Prostate gland (tissue), 2 donors: ENCODE measurements at regions not wholly inside any gene's neighbourhood (a gene's known extent, or its start where the extent isn't known, plus 50 kb on each side); places are given as distances from the start of the nearest gene placed in this dataset.

Experiments used
- DNase-seq: peaks from one replicate; pipeline ENCODE4 v3.0.0-alpha.2; 2019; ENCODE audit warnings: low spot score
- H3K27ac ChIP-seq, 2 donors: fragments of 200-600 bp; sonication (generic); 2 replicates each; pipeline ENCODE4 v1.5.1; 2017 to 2019
- H3K27me3 ChIP-seq: fragments of 200-600 bp; sonication (generic); replicated peaks from 2 replicates; pipeline ENCODE4 v1.5.1; 2019; ENCODE audit not compliant: insufficient read depth
- H3K36me3 ChIP-seq, 2 donors: fragments of 200-600 bp; sonication (generic); 1 replicate in 1 of 2; 2 replicates in 1 of 2; pipeline versions ENCODE4 v1.5.1 to v1.8.1; 2017 to 2019
- H3K4me1 ChIP-seq: fragments of 200-600 bp; sonication (generic); replicated peaks from 2 replicates; pipeline ENCODE4 v1.5.1; 2019
- H3K4me3 ChIP-seq, 2 donors: fragments of 200-600 bp; sonication (generic); 2 replicates each; pipeline ENCODE4 v1.5.1; 2017 to 2019
- H3K9me3 ChIP-seq: fragments of 200-600 bp; sonication (generic); 2 replicates; pipeline ENCODE4 v1.5.1; 2017
- POLR2A ChIP-seq: fragments of 450-650 bp; IDR thresholded peaks from one replicate; pipeline ENCODE4 v1.6.1; 2016; ENCODE audit warnings: antibody characterized with exemption, mild to moderate bottlenecking
- POLR2AphosphoS5 ChIP-seq: sonication (generic); formaldehyde crosslinking; IDR thresholded peaks from one replicate; pipeline ENCODE4 v1.6.1; 2017; ENCODE audit warnings: antibody characterized with exemption
- WGBS: methylation state at CpG from one replicate; pipeline ENCODE4 v1.1.5; 2018; 5-methylcytosine and 5-hydroxymethylcytosine counted together
- intact Hi-C: fragments of 100-400 bp; cut with DNase I; formaldehyde crosslinking; loops from one replicate; pipeline ENCODE4 v1.14.2; 2022
- TF ChIP-seq, protein P1 (sequence below), 4 experiments: fragments of 200-600 bp in 2 of 4; fragments of 450-650 bp in 2 of 4; sonication (generic) in 2 of 4; IDR thresholded peaks; 1 replicate in 3 of 4; 2 replicates in 1 of 4; pipeline ENCODE4 v1.5.1; 2016 to 2019; ENCODE audit warnings: antibody characterized with exemption in 4 of 4, mild to moderate bottlenecking in 2 of 4, moderate library complexity in 2 of 4

DNA sequence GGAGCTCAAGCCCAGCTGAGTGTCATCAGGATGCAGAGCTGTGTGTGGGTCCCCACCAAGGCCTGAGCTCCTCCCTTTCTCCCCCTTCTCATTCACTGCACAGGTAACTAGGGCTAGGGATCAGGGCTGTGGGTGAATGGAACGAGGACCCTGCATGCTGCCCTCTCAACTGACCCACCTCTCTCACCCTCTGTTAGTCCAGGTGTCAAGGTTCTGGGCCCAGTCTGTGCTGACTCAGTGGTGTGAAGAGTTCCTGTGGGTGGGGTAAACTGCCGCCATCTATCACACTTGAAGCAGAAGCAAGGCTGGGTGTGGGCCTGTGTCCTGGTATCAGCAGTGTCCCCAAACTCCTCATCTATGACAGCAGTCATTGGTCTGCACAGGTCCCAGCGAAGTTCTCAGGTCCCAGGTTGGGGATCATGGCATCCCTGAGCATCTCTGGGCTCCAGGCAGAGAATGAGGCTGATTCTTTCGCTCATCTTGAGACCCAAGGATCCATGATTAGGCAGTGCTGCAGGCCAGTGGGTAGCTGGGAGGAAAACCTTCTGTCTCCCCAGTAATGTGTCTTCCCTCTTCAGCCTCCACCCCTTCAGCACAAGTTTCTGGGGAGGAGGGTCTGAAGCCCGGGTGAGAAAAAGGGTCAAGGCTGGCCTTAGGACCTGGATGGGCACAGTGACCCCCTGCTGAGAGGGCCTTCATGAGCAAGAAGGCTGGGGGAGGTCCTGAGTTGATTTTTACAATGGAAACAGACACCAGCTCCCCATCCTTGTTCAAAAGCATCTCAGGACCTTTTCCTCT is 109.8 kb downstream of the ZNF280B start:
- H3K36me3 ChIP-seq, result no peaks in the 10 kb centered on the region
- H3K27ac ChIP-seq, result no peak overlapping the region
- WGBS, result 90% methylated on average over 5 of the region's 5 CpGs
- no peak for DNase-seq
- H3K27me3 ChIP-seq, result no peaks in the 10 kb centered on the region
- TF ChIP-seq POLR2A (no peak), POLR2AphosphoS5 (no peak)
- TF ChIP-seq, protein P1, sequence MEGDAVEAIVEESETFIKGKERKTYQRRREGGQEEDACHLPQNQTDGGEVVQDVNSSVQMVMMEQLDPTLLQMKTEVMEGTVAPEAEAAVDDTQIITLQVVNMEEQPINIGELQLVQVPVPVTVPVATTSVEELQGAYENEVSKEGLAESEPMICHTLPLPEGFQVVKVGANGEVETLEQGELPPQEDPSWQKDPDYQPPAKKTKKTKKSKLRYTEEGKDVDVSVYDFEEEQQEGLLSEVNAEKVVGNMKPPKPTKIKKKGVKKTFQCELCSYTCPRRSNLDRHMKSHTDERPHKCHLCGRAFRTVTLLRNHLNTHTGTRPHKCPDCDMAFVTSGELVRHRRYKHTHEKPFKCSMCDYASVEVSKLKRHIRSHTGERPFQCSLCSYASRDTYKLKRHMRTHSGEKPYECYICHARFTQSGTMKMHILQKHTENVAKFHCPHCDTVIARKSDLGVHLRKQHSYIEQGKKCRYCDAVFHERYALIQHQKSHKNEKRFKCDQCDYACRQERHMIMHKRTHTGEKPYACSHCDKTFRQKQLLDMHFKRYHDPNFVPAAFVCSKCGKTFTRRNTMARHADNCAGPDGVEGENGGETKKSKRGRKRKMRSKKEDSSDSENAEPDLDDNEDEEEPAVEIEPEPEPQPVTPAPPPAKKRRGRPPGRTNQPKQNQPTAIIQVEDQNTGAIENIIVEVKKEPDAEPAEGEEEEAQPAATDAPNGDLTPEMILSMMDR (IDR thresholded peaks at IDR 0.05), result no peak
- H3K4me1 ChIP-seq, result no peaks in the 10 kb centered on the region
- H3K4me3 ChIP-seq, result no peak overlapping the region
- intact Hi-C loops, result no loop called here
- no peaks in the 10 kb centered on the region for H3K9me3 ChIP-seq

DNA sequence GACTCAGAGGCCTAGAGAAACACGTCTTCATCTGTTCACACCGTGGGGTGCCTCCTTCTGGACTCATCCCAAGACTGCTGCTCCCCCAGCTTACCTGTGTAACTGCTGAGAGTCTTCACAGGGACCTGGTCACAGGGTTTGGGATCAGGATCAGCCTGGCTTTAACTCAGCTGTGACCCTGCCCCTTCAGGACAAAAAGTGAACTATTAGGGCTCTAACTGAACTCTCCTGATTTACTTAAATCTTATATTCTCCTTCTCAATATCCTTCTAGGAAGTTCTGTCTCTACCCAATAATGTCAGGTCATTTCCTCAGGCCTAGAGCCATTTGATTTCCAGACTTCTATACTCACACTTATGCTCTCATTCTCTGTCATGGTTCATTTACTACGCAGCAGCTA is 108.4 kb downstream of the ZNF280B start:
- DNase-seq, result no peak
- Histone ChIP-seq H3K4me1 (no peaks in the 10 kb centered on the region), H3K36me3 (no peaks in the 10 kb centered on the region), H3K27ac (no peak overlapping the region), H3K9me3 (no peaks in the 10 kb centered on the region), H3K27me3 (no peaks in the 10 kb centered on the region), H3K4me3 (no peak overlapping the region)
- intact Hi-C loops, result no loop called here
- 70% methylated on average over 3 of the region's 3 CpGs for WGBS
- TF ChIP-seq POLR2A (no peak), POLR2AphosphoS5 (no peak)
- TF ChIP-seq, protein P1 (IDR thresholded peaks at IDR 0.05), result no peak

DNA sequence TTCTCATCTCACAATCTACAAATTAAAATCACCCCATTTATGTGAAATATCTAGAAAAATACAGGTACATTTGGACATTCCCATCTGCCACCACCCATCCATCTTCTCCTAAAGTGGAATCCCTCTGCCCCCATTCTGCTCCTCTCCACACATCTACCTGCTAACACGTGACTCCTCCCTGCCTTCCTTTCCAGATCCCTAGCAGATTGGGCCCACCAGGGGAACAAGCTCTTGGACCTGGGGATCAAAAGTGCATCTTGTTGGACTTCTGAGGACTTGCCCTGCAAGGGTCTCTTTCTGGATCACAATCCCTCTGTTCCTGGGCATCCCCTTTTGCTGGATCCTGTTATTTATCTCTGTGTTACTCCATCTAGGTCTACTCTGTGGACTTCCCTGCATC is 107.6 kb downstream of the ZNF280B start:
- Histone ChIP-seq H3K9me3 (no peaks in the 10 kb centered on the region), H3K27ac (no peak overlapping the region), H3K36me3 (no peaks in the 10 kb centered on the region), H3K4me3 (no peak overlapping the region), H3K4me1 (no peaks in the 10 kb centered on the region), H3K27me3 (no peaks in the 10 kb centered on the region)
- DNase-seq, result no peak
- WGBS, result 79% methylated on average over 1 of the region's 1 CpG
- TF ChIP-seq, protein P1 (IDR thresholded peaks at IDR 0.05), result no peak
- TF ChIP-seq POLR2A (no peak), POLR2AphosphoS5 (no peak)
- intact Hi-C loops, result no loop called here

DNA sequence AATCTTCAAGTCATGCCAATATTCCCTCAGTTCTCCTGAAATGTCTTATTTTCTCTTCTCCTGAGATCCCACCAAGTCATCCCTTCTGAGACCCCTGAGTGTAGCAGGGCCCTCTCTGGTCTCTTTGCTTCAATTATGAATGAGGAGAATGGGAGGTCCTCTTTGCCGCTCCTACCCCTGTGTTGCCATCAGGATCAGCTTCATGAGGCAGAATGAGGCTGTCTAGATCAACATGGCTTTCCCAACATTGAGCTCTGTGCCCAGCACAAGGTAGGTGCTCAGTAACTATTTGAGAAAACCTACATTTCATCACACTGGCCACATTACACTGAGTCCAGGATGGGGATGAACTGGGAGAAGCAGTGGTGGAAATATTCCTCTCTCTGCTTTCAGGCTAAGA is 107.2 kb downstream of the ZNF280B start:
- Histone ChIP-seq H3K4me3 (no peak overlapping the region), H3K27ac (no peak overlapping the region), H3K9me3 (no peaks in the 10 kb centered on the region), H3K4me1 (no peaks in the 10 kb centered on the region), H3K27me3 (no peaks in the 10 kb centered on the region), H3K36me3 (no peaks in the 10 kb centered on the region)
- TF ChIP-seq POLR2AphosphoS5, result no peak
- TF ChIP-seq POLR2A, result no peak
- TF ChIP-seq, protein P1 (IDR thresholded peaks at IDR 0.05), result no peak
- intact Hi-C loops, result no loop called here
- WGBS, result 94% methylated on average over 1 of the region's 1 CpG
- no peak for DNase-seq

DNA sequence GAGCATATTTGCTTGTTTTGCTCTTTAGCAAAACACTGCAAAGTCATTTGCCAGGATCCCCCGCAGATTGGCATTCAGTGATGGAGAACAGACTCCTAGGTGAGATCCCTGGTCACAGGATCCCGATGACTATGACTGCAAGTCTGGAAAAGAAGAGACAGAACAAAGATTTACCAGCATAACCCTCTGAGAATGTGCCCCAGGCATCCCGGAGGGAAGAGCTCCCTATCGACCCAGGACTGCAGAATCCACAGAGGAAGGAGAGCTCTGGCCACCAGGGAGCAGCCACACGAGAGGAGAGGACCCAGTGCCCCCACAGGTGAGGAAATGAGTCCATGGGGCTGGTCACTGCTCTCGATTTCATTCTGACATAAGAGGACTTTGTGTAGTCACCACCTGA is 105.2 kb downstream of the ZNF280B start:
- Histone ChIP-seq H3K9me3 (no peaks in the 10 kb centered on the region), H3K36me3 (no peaks in the 10 kb centered on the region), H3K4me1 (no peaks in the 10 kb centered on the region), H3K27ac (no peak overlapping the region), H3K4me3 (no peak overlapping the region), H3K27me3 (no peaks in the 10 kb centered on the region)
- 69% methylated on average over 6 of the region's 6 CpGs for WGBS
- TF ChIP-seq POLR2AphosphoS5 (no peak), POLR2A (no peak)
- TF ChIP-seq, protein P1 (IDR thresholded peaks at IDR 0.05), result no peak
- intact Hi-C loops, result no loop called here
- no peak for DNase-seq
